GM21360 (cell line): ENCODE measurements at regions not wholly inside any gene's neighbourhood (a gene's known extent, or its start where the extent isn't known, plus 50 kb on each side); places are given as distances from the start of the nearest gene placed in this dataset.
A peak's percentile ranks its signal among the peaks of the same experiment; 100 is the strongest.

ENCODE experiments used
- ATAC-seq: cut with Tn5 transposase; IDR thresholded peaks from one replicate; pipeline ENCODE4 v1.9.1; 2021; ENCODE audit warnings: mild to moderate bottlenecking, moderate library complexity; ENCODE audit not compliant: unreplicated experiment

GRCh38 chr5:8048920-8049319 is 180.0 kb downstream of the MTRR start:
- no peak for ATAC-seq

DNA sequence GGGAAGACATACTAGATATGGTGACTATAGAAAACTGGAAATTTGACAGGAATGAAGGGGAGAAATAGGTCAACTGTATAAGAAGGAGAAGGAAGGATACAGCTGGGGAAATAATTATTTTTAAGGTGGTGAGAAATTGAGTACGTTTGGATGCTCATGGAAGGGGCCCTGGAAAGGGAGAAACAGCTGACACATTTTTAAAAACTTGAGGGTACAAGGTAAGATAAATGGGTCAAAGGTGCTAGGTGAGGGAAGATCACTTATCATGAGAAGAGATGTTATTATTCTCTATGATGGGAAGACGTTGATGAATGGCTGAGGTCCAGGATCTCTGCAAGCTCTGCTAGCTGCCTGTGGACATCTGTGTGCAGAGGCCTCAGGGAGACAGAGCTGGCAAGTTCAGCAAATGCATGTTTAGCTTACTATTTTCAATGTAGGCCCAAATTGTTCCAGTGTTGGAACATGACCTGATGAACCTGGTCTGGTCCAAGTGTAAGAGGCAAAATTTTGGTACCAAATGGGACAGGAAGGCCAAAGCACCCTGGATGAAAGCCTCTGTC is 181.7 kb downstream of the MTRR start:
- no peak for ATAC-seq

GRCh38 chr5:8053270-8053669 is 184.3 kb downstream of the MTRR start:
- ATAC-seq, result no peak

GRCh38 chr5:8057769-8058168 is 188.8 kb downstream of the MTRR start:
- no peak for ATAC-seq

GRCh38 chr5:8058616-8059190 is 189.8 kb downstream of the MTRR start:
- ATAC-seq, result no peak

DNA sequence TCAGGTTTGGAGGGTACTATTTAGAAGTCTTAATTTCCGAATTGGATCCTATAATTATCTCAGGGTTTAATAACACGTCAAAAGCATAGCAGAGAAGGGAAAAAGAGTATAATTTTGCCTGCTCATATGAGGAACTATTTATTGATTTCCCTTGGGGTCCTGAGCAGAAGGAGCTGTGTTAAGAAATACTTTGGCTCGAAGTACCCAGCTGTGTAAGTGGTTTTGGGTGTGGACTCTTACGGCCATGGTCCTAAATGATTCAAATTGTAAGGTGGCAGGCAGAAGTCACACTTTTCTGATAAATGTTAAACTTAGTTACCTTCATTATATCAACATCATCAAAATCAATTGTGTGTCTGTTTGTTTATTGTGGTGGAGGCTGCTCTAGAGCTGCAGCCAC is 190.4 kb downstream of the MTRR start:
- ATAC-seq, result no peak

DNA sequence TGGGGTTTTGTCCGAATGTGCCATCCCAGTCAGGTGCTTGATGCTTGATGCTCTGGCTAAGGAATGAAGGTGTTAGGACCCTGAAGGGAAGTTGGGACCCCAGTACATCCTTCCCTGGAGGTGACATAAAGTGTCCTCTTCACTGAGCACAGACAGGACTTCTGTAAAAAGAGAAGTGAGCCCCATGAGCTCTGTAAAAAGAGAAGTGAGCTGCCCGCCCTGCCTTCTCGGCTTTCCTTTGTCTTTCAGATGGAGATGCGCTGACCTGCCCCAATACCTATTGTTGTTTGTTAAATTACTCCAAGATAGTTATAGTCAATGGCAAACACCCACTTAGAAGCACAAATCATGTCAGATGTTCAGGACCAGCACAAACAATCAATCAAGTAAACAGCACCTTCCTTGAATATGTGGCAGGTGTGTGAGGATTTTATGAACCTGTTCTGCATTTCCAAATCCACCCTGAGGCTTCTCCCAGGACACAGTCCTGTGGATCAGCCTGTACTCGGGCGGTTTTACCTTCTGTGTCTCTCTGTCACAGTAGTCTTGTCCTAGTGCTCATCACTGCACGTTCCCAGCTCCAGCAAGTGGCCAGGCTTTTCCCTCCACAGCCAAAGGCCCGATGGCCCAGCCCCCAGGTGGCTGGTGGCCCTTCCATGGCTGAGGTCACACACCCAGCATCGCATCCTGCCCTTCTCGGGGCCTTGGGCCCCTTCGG is 191.4 kb downstream of the MTRR start:
- no peak for ATAC-seq

DNA sequence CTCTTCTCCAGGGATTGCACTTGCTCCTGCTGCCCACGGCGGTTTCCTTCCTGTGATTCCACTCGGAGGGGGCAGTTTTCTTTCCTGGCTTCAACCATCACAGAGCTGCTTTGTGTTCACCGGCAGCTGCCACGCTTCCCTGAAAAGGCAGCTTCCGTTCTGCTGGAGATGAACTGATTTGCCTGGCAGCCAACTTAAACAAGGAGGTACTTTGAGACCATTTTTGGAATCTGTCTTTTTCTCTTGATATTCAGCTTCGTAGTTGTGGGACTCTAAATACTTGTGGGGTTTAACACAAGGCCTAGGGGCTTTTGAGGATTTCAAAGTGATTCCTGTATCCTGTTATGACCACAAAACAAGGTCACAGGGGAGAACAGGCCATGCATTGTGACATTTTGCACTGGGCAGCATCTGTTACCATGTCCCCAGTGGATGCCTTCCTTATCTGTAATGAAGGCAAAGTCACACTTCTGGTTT is 192.0 kb downstream of the MTRR start:
- peak; percentile 43 for ATAC-seq

DNA sequence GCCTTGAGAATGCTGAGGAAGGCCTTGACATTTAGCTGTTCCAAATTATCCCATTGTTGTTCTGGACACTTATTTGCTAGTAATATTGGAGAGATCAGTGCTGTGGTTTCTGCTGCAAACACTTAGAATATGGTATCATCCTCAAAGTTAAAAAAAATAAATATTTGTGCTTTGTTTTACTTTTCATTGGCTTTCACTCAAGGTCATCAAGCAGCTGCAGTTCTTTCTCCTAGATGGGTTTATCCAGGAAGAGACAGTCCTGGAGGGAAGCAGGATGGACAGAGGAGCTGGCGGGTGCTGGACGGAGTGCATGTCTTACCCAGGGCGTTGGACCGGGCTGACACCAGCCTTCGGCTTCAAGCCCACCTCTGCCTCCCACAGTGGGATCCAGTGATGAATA is 193.6 kb downstream of the MTRR start:
- no peak for ATAC-seq

GRCh38 chr5:8068078-8068477 is 199.1 kb downstream of the MTRR start:
- no peak for ATAC-seq

DNA sequence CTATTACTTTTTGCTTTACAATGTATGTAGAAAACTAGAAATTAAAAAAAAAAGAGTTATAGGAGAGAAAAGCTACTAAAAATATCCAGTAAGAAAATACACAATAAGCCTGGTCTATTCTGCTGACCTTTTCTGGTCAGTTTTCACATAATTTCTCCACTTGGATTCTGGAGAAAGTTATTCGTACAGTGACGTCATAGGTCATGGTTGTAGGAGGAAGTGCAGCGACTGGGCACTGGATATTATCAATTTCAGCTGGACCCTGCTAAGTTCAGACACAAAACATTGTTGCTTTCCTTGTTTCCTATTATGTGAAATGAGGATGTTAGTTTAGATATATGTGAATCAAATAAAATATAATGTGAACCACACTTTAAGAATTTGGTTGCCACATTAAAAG is 201.2 kb downstream of the MTRR start:
- no peak for ATAC-seq

DNA sequence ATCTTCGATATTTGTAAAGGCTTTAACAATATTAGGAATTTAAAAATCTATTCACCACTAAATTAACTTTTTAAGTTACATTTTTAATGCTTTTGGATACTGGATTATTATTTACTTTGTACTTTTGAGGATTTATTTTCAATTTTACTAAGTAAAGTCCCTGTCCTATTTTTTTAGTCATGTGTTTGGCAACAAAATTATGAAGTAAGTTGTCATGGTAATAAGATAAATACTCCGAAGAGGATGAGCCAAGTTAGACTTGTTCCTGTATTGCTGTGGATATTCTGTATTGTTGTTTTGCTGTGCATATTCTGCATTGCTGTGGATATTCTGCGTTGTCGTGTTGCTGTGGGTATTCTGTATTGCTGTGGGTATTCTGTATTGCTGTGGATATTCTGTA is 210.1 kb downstream of the MTRR start:
- ATAC-seq, result no peak

- ATAC-seq, result no peak
Measured at GRCh38 chr5:8081179-8081578, 212.2 kb downstream of the MTRR start.

- ATAC-seq, result no peak
Measured at GRCh38 chr5:8093669-8094068, 224.7 kb downstream of the MTRR start.

DNA sequence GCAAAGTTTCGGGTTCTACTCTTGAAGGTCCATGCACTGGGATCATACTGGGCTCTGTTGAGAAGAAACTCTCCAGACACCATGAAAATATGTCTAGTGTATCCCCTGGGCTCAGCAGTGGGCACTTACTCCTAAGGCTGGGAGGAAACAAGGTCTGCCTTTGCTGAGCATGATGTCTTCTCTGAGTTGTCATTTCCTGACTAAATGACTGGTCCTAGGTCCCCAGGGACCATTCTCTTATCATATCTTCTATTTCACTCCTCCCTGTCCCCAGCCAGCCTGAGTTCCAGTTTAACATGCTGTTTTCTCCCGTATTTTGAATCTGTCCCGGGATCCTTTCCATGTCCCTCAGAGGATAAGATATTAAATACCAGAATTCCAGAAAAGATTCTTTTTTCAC is 225.4 kb downstream of the MTRR start:
- ATAC-seq, result no peak

GRCh38 chr5:8097146-8097545 is 228.2 kb downstream of the MTRR start:
- no peak for ATAC-seq

- ATAC-seq, result no peak
Measured at GRCh38 chr5:8098081-8098480, 229.1 kb downstream of the MTRR start.

- ATAC-seq, result no peak
Measured at GRCh38 chr5:8102714-8103113, 233.8 kb downstream of the MTRR start.

DNA sequence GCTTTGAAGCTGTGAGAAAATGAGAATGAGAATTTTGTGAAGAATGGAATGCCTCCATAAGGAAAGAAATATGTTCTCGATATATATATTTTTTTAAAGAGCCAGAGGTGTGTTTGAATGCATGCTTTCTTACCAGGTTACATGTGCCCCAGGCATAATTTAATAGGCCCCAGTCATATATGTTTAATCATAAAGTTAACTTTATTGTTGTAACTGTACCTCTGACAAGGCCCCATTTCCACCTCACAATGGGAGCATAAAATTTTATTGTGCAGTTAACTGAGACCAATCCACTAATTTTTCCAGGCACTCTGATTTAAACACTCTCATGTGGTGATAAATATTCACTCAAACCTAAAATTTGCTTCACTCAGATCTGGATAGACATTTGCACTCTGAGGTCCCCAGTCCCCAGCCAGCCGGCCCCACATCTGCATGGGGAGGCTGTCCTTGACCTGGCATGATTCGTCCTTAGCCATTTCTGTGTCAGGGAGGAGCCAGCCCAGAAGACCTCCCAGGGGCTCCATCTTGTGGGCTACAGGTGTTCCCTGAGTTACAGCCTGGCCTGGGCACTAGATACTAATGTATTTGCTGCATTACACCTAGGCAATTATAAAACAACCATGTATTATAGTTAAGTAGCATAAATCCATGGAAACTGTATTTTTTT is 245.8 kb downstream of the MTRR start:
- no peak for ATAC-seq

DNA sequence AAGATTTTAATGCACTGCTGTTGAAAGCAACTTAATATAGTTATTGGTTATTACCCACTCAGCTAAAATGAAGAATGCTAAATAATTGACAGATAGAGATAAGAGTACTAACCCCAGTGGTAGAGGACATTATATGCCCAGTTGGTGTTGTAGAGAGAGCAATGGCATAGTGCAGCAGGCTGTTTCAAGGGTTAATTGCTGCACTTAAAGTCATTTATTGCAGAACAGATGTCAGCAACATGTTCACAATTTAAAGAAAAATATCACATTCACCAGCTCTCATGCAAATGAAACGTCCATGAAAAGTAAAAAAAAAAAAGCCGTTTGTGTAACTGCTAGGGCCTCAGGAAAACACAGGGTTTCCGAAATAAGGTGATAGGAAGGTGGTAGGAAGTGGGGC is 254.6 kb downstream of the MTRR start:
- no peak for ATAC-seq

GRCh38 chr5:8134609-8135008 is 265.7 kb downstream of the MTRR start:
- no peak for ATAC-seq

- ATAC-seq, result no peak
Measured at GRCh38 chr5:8135742-8136141, 266.8 kb downstream of the MTRR start.
